HG02885 (cell line): ENCODE measurements at regions not wholly inside any gene's neighbourhood (a gene's known extent, or its start where the extent isn't known, plus 50 kb on each side); places are given as distances from the start of the nearest gene placed in this dataset.

Experiments
- ATAC-seq: cut with Tn5 transposase; IDR thresholded peaks from one replicate; pipeline ENCODE4 v1.9.1; 2021; ENCODE audit warnings: mild to moderate bottlenecking; ENCODE audit not compliant: unreplicated experiment, poor library complexity

DNA sequence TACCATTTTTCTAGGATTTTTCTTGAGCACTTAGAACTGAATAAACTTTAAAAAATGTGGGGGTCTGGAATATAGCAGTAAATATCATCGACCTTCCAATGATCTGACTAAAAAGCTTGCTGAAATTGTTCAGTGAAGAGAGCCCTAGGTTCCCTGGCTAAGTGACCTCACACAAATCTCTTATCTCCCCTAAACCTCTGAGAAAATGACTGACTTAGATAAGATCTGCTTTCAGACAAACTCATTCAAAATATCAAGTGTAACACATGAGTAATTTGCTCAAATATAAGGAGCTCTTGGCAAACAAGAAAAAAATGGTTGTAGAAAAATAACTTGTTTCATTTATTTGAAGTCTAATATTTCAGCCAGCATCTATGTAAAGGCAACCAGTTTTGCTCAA lies 441.7 kb upstream of the SLIT2 start:
- no peak for ATAC-seq

DNA sequence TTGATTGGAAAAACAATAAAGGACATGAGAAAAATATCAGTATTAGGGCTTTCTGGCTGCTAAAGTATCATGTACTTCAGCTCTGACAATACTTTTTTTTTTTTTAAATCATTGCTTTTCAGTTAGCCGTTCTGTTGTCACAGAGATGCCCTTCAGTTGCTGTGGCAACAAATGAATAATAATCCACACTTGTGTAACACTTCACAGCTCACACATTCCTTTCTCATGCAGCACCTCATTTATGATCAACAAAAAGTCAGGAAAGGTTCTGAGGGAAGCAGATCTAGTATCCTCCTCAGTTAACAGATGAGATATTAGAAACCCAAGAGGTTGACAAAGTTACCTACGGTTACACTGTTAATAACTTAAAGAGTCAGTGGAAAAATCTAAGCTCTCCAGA lies 444.2 kb upstream of the SLIT2 start:
- ATAC-seq: no peak

DNA sequence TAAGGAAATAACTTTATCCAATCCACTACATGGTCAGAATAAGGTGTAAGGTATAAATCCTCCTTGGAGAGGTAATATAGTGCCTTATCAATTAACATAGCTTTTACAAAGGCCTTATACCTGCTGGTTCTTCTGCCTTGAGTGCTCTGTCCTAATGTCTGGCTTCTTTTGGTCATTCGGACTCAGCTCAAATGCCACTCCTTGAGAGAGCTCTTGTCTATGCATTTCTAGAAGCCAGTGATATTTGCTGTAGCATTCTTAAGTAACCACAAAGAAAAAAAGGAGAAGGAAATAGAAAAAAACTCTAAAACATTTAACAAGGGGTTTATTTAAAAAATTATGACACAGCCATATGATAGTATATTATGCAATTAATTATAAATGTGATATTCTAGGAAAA lies 444.8 kb upstream of the SLIT2 start:
- ATAC-seq: no peak

DNA sequence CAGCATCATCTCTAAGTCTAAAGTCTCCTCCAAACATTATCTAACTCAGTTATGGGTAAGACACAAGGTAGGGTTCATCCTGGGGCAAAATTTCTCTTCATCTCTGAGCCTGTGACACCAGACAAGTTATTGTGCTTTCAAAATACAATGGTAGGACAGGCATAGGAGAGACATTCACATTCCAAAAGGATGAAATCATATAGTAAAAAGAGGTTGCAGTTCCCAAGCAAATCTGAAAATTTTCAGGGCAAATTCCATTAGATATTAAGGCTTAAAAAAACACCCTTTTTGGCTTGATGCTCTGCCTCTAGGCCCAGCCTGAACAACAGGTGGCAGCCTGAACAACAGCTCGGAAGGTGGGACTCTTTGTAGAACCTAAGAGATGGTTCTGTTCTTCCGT lies 448.3 kb upstream of the SLIT2 start:
- ATAC-seq: no peak

DNA sequence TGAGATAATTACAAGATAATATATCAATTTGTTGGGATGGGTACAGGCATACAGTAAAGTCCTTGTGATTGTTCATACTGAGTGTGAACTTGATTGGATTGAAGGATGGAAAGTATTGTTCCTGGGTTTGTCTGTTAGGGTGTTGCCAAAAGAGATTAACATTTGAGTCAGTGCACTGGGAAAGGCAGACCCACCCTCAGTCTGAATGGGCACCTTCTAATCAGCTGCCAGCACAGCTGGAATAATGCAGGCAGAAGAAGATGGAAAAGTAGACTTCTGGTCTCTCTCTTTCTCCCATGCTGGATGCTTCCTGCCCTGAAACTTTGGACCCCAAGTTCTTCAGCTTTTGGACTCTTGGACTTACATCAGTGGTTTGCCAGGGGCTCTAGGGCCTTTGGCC lies 457.9 kb upstream of the SLIT2 start:
- ATAC-seq: no peak

DNA sequence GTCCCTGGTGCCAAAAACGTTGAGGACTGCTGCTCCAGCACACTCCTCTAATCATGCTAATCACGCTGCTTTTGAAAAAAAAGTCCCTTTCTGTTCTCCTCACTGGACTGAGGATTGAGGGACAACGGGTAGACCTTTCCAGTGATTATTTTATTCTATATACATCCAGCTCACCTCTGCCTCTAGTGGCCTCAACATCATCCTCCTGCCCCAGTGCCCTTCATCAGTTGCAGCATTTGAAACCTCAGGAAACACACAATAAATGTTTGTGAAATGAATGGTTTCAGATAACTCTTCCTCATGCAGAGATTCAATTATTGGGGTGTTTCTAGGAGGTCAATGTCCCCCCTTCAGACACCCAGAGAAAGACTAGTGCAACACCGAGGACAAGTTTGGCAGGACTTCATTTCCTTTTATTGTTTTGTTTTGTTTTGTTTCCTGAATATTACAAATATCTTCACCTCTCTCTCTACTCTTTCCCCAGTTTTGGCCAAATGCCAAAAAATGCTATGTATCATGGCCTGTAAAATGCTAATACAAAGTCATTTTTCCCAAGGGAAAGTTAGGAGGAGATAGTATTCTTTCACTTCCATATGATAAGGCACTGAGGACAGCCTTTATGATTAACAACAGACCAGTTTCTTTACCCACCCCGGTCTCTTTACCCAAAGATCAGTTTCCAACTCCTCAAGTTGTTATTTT lies 460.1 kb upstream of the SLIT2 start:
- no peak for ATAC-seq

DNA sequence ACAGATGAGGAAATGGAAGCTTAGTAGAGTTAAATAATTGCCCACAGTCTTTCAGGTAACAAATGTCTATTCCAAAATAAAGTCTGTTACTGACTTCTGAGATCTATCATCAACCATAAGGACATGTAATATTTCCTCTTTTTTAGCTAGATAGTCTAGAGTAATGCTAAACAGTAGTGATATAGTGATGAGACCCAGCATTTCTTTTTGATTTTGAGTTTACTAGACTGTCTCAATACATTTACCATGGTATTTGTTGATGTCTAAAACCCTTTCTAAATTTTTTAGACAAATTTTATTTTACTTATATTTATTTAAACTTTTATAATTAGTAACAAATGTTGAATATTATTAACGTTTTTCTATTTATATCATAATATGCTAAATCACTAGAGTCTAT lies 465.1 kb upstream of the SLIT2 start:
- no peak for ATAC-seq

DNA sequence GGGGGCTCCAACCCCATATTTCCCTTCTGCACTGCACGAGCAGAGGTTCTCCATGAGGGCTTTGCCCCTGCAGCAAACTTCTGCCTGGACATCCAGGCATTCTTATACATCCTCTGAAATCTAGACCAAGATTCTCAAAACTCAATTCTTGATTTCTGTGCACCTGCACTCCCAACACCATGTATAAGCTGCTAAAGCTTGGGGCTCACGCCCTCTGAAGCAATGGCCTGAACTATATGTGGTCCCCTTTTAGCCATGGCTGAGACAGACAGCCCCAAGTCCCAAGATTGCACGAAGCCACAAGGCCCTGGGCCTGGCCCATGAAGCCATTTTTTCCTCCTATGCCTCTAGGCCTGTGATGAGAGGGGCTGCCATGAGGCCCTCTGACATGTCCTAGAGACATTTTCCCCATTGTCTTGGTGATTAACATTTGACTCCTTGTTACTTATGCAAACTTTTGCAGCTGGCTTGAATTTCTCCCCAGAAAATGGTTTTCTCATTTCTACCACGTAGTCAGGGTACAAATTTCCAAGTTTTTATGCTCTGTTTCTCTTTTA lies 468.0 kb upstream of the SLIT2 start:
- no peak for ATAC-seq

DNA sequence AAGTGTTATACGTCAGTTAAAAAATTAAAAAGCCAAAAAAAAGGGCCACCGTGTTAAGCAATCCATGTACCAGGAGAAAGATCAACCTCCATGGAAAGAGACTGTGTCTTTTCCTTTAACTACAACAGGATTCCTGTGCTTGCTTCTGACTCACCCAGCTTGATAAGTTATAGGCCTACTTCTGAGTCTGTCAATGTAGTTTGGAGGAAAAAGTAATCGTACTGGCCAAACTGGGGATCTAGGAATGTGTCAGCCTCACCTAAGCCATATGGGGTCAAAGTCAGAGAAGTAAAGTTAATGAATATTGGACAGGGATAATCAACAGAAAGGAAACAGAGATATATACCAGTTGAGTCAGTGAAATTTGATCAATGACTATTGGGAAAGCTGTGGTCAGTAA lies 470.8 kb upstream of the SLIT2 start:
- ATAC-seq: no peak

DNA sequence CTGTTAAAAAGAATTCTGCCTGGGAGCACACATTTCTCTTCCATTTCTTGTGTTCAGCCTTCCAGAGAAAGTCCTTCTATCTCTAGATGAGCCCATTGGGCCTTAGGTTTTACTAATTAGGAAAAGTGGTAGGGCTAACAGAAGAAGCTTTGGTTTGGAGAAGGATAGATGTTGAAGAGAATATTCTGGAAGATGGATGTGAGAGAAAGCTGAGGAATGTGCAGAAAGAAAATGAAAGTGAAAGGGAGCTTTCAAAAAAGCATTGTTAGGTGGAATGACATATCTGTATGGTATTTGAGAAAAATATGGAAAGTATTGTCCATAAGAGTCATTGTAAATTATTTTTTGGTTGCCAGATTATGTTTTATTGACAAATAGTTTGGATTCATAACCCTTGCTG lies 474.8 kb upstream of the SLIT2 start:
- ATAC-seq: no peak

DNA sequence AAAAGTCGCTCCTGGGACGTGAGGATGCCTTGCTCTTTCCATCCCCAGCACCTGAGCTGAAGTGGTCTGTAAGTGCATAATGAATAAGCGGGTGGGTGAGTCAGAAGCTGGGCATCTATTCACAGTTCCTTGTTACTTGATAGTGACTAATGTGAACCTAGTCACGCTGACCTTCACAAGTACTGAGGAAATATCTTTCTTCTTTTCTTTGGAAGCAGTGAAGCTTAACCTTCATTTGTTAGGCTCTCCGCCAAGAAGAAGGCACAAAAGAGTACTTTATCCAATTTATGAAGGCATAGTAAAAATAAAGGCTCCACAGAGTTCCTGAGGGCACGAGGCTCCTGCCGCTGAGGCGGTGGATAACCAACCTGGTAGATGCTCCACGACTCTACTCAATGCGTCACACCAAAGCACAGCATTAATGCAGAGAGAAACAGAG lies 475.7 kb upstream of the SLIT2 start:
- ATAC-seq: no peak

DNA sequence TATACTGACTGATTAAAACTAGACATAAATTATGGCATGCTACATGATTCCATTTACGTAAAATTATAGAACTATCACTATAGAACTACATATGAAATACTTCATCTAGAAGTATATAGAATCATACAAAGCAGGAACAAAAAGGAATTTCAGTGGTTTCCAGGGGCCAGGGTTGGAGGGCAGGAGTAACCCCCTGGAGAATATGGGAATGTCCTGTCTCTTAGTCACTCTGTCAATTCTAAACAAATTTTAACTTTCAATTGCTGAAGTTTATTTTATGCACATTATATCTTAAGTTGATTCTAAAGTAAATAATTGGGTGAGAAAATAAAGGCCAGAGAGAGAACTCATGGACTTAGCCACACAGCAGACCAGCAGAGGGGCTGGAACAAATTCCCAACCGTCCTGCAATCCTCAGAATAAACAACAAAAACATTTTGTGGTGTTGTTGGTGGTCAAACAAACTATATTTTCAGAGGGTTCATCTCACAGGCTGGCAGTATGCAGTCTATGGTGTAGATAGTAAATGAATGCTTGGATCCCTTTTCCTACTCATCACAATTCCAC lies 476.9 kb upstream of the SLIT2 start:
- no peak for ATAC-seq

DNA sequence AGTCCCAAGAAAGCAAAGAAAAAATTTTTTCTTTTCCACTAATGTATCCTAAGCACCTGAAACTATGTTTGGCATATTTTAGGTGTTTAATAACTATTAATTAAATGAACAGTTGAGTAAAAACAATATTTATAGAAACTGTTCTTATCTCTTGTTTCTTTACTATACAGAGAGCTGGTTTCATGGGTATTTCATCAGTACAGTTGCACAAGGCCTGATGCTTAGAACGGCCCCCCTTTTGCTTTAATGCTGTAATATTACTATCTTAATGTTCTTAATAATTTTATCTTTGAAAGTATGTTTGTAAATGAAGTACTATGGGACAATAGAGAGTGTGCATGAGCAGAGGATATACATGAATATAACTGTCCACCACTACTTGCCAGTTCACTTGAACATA lies 479.1 kb upstream of the SLIT2 start:
- ATAC-seq: no peak

DNA sequence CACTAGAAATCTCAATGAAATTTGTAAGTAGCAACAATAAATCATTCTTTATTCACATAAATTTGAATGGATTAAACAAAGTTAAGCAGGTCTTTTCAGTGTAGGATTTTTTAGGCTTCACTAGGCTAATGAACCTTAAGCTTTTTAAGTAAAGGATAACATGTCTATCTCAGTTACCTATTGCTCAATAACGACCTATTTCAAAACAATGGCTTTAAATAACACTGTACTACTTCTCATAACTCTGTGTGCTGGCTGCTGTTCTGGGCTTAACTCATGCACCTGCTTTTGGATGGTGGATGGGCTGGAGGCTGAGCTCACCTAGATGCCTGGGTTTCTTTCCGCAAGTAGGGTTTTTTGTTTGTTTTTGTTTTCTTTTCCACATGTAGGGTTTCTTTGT lies 495.0 kb upstream of the SLIT2 start:
- ATAC-seq: no peak

DNA sequence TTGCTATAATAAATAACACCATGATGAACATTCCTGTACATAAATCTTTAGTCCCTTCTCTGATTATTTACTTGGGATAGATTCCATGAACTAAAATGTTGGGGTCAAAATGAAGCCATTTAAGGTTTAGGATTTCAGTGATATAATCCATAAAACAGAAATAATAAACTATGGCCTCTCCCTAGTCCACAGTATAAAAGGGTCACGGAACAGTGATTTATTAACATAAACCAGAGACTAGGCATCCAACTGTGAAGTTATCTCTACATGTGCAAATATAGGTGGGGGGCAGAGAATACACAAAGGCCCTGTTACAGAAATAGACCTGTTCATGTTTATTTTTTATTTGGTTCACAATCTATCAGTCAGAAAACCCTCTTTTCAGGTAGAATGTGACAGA lies 499.1 kb upstream of the SLIT2 start:
- ATAC-seq: no peak

DNA sequence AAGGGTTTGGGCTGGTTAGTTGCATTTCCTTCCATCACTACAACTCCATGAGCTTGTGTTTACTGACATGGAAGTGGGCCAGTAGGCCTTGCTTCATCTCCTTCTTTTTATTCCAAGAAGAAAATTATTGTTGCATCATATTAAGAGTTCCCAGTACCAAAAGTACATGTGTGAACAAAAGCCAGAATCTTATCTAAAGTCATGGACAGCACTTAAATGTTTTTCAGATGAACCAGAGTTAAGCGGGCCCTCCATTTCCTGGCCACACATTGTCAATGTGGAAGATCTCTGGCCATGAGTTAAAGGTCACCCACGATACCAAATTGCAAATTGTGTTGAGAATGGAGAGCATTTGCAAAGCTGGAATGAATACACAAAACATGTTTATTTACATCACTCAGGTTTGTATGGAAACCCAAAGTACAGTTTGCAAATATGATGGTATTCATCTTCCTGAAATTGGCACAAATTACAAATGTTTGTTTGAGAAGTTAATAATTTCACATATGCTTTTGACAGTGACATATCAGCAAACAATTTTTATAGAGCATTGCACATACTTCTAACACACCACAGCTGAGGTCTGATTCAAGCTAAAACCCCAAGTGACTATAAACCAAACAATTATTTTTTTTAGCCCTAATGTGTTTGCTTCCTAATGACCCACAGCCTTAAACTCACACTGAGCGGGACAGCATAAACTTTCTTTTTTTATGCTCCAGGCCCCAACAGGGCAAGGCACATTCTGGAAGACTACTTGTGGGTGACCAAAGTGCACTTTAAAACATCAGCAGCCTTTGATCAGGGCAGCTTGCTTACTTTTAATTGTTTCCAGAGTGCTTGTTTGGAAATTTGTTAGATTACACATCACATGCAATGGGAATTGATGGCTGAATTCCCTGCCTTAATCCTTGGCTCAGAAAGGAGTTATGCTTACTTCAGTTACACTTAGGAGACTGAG lies 502.9 kb upstream of the SLIT2 start:
- ATAC-seq: no peak

DNA sequence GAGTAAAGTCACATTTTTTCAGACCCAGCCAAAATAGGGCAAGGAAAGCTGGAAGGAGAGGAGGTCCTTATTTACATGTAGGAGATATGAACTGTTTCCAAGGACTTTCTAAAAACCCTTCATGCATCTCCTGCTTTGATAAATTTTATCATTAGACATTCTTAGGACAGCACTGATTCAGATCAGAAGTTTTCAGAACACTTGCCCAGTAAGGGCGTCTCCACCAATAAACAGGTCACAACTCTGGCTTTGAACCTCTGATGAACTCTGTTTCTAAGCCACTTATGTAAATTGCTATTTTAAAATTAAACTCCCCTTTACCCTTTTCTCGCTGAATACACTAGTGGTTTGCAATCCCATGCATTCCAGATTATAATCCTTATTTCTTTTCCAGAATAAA lies 505.3 kb upstream of the SLIT2 start:
- no peak for ATAC-seq

DNA sequence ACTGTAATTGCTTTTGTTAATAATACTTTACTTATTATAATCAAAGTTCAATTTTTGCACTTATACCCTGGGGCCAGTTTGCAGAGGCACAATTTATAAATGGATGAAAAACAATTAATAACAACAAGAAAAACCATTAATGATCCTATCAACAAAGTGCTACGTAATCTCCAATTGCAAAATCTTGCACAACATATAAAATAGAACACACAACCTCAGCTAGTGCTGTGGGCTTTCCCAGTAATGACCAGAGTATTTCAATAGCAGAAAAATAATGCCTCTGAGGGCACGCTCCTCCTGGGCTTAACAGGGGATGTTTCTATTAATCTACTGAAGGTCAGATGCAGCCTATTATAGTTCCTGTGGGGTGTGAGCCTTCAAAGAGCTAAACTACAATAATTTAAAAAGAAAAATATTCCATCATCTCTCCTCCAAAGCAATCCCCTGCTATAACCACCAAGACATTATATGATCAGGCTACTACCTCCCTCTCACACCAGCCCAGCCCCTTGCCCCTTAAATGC lies 508.5 kb upstream of the SLIT2 start:
- ATAC-seq: no peak

DNA sequence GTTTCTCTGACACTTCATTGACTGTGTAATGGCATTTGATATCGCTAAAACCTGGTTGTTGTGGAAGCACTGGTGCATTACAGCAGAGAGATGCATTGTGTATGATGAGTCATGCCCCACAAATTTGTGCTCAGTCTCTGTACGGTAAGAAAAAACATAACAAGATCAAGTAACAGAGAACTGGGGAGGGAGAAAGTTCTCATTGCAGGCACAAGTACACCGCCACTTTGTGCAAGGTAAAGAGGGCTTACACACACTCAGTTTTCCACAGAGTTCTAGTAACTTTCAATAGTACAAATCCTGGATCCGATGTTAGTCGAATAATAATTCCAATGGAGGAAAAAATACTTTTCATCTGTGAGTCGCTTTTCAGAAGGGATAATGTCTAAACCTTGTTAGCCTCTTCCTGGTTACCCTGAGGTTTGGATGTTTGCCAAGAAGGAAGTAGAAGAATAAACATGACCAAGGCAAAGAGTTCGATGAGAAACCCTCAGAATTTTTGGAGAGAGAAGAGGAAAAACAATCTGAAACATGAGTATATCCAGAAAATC lies 512.5 kb upstream of the SLIT2 start:
- ATAC-seq: no peak

DNA sequence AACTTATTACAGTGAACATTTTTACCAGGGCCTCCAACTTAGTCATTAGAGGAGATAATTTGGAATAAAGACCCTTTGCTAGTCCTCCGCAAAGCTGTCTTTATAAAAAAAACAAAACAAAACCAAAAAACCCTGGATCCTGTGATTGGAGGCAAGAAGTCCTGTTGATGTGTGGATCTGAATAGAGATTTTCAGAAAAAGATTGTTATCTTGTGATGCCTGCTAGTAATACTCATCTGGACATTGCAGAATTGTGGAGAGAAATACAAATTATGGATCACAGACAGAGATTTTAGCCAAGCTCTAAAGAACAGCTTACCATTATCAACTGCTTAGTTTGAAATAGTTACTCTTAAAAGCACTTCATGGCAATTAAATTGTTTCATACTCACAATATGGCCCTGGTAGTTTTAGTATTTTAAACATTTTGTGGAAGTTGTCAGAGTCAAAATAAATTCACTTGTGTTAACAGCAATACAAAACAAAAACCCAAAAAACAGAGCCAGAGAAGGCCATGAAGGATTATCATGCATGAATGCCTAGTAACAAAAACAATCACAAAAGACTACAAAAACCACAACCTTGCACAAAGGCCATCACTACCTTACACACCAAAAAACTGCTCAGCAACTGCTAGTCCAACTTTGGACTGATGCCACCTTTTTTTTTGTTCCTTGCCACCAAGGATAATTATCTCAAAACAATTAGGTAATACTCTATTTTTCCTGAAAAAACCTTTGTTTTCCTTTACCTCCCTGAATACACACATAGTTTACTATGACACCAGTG lies 514.5 kb upstream of the SLIT2 start:
- ATAC-seq: no peak
